HG03175 (cell line): ENCODE measurements at regions not wholly inside any gene's neighbourhood (a gene's known extent, or its start where the extent isn't known, plus 50 kb on each side); places are given as distances from the start of the nearest gene placed in this dataset.

Source experiments
- ATAC-seq: cut with Tn5 transposase; IDR thresholded peaks from one replicate; pipeline ENCODE4 v1.9.1; 2021; ENCODE audit warnings: mild to moderate bottlenecking, moderate library complexity; ENCODE audit not compliant: unreplicated experiment

GRCh38 chr2:224213396-224213795, 174.3 kb upstream of the SERPINE2 start:
- ATAC-seq, result no peak

GRCh38 chr2:224211791-224212190, 172.7 kb upstream of the SERPINE2 start:
- no peak for ATAC-seq

- ATAC-seq, result no peak
Observed at GRCh38 chr2:224211181-224211480, 172.0 kb upstream of the SERPINE2 start.

- ATAC-seq, result no peak
Observed at GRCh38 chr2:224210286-224211180, 171.4 kb upstream of the SERPINE2 start.

- no peak for ATAC-seq
Observed at GRCh38 chr2:224209555-224210285, 170.6 kb upstream of the SERPINE2 start.

- ATAC-seq, result no peak
Observed at GRCh38 chr2:224208443-224208842, 169.4 kb upstream of the SERPINE2 start.

- ATAC-seq, result no peak
Observed at GRCh38 chr2:224208007-224208406, 168.9 kb upstream of the SERPINE2 start.

- ATAC-seq, result no peak
Observed at GRCh38 chr2:224206816-224207215, 167.7 kb upstream of the SERPINE2 start.

- no peak for ATAC-seq
Observed at GRCh38 chr2:224202281-224202865, 163.3 kb upstream of the SERPINE2 start.

- no peak for ATAC-seq
Observed at GRCh38 chr2:224198436-224198835, 159.3 kb upstream of the SERPINE2 start.

GRCh38 chr2:224196810-224197209, 157.7 kb upstream of the SERPINE2 start:
- ATAC-seq, result no peak

- no peak for ATAC-seq
Observed at GRCh38 chr2:224195925-224196571, 157.0 kb upstream of the SERPINE2 start.

GRCh38 chr2:224194161-224194560, 155.1 kb upstream of the SERPINE2 start:
- ATAC-seq, result no peak

- ATAC-seq, result no peak
Observed at GRCh38 chr2:224191465-224191864, 152.4 kb upstream of the SERPINE2 start.

- no peak for ATAC-seq
Observed at GRCh38 chr2:224190936-224191270, 151.8 kb upstream of the SERPINE2 start.

- ATAC-seq, result no peak
Observed at GRCh38 chr2:224190234-224190935, 151.3 kb upstream of the SERPINE2 start.

- no peak for ATAC-seq
Observed at GRCh38 chr2:224187220-224187619, 148.1 kb upstream of the SERPINE2 start.

GRCh38 chr2:224185023-224185601, 146.0 kb upstream of the SERPINE2 start:
- no peak for ATAC-seq

GRCh38 chr2:224183086-224183485, 144.0 kb upstream of the SERPINE2 start:
- no peak for ATAC-seq

- no peak for ATAC-seq
Observed at GRCh38 chr2:224182498-224182897, 143.4 kb upstream of the SERPINE2 start.
